AG04449 (cell line): ENCODE measurements at regions not wholly inside any gene's neighbourhood (a gene's known extent, or its start where the extent isn't known, plus 50 kb on each side); places are given as distances from the start of the nearest gene placed in this dataset.
A peak's percentile ranks its signal among the peaks of the same experiment; 100 is the strongest.

Experiments
- CTCF ChIA-PET: fragments of 350-600 bp; formaldehyde crosslinking; extraction: SDS; loops from one replicate; lab custom pipeline; 2021; ENCODE audit warnings: antibody characterized with exemption; lab: Yijun Ruan, JAX
- POLR2A ChIA-PET: fragments of 400-600, 350-600 bp; formaldehyde crosslinking; extraction: SDS; loops from one replicate; lab custom pipeline; 2020; ENCODE audit warnings: antibody characterized with exemption, inconsistent platforms; lab: Yijun Ruan, JAX
- DNase-seq: peaks from one replicate; pipeline ENCODE4 v3.0.0-alpha.2; 2010; ENCODE audit warnings: low read depth, low spot score
- H3K4me3 ChIP-seq: 2 replicates; pipeline ENCODE4 v1.5.1; 2011; ENCODE audit warnings: low read depth, mild to moderate bottlenecking, control low read depth, low read length
- TF ChIP-seq, protein P1 (sequence below): IDR thresholded peaks from one replicate; pipeline ENCODE4 v1.5.1; 2011; ENCODE audit warnings: mild to moderate bottlenecking, moderate library complexity, low read length, control low read depth, inconsistent platforms; ENCODE audit not compliant: insufficient read depth; ENCODE audit errors: missing control alignments

DNA sequence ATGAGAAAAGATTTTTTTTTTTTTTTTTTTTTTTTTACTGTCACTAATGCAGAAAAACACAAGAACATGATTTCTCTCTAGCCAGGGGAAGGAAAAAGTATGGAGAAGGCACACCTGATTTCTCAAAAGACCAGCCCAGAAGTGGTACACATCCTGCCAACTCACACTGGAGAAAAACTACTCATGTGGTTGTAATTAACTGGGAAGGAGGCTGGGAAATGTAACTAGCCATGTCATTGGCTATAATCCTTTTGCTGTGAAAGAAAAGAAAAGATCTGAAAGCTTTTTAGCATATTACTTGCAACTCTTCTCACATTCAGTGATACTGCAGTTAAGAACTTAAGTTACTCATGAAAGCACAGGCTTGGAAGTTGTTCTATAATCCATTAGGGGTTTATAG lies 195.9 kb upstream of the PMFBP1 start:
- TF ChIP-seq, protein P1, sequence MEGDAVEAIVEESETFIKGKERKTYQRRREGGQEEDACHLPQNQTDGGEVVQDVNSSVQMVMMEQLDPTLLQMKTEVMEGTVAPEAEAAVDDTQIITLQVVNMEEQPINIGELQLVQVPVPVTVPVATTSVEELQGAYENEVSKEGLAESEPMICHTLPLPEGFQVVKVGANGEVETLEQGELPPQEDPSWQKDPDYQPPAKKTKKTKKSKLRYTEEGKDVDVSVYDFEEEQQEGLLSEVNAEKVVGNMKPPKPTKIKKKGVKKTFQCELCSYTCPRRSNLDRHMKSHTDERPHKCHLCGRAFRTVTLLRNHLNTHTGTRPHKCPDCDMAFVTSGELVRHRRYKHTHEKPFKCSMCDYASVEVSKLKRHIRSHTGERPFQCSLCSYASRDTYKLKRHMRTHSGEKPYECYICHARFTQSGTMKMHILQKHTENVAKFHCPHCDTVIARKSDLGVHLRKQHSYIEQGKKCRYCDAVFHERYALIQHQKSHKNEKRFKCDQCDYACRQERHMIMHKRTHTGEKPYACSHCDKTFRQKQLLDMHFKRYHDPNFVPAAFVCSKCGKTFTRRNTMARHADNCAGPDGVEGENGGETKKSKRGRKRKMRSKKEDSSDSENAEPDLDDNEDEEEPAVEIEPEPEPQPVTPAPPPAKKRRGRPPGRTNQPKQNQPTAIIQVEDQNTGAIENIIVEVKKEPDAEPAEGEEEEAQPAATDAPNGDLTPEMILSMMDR, result no peak
- ChIA-PET CTCF (interaction anchor here (0.9 to 2.4 kb wide), 2 partner anchors 11 to 32 kb away, joined by 3 to 11 read pairs; no protein-coding TSS in a partner anchor), POLR2A (no interaction called here)
- DNase-seq, result no peak
- H3K4me3 ChIP-seq, result no peak overlapping the region

DNA sequence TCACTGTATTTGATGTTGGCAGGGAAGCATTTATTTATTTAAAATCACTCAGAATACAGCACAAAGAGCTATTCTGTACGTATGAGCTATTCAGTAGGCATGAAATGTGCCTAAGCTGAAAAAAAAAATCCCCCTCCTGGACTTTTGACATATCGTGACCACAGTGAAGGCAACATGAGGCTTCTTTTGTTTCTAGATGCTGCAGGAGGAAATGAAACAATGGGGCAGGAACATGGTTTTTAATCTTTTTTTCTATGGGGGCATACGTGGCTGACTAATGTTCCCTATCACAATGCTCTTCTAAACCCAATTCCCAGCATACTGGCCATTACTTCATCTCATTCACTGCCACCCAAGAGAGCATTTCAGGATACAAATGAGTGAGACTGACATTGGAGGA lies 191.0 kb upstream of the PMFBP1 start:
- TF ChIP-seq, protein P1, result no peak
- POLR2A ChIA-PET, result no interaction called here
- CTCF ChIA-PET, result no interaction called here
- no peak for DNase-seq
- no peak overlapping the region for H3K4me3 ChIP-seq

GRCh38 chr16:72362476-72362875 lies 190.5 kb upstream of the PMFBP1 start:
- DNase-seq, result no peak
- TF ChIP-seq, protein P1, result no peak
- ChIA-PET CTCF (no interaction called here), POLR2A (no interaction called here)
- no peak overlapping the region for H3K4me3 ChIP-seq

DNA sequence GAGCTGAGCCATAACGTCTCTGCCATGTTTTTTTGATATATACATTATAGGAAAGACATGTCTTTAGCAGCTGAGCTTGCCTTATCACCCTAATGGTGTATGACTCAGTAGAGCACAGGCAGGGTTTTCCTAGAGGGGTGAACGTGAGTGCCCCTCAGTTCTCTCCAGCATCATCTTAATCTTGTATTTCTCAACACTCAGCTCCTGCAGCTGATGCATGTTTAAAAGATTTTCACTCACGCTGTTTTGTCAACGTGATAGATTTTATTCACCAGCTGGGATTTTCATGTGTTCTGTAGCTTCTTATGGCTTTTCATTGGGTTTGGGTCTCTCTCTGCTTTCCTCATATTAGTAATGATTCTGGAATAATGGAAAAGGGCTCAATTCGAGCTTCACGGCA lies 186.0 kb upstream of the PMFBP1 start:
- CTCF ChIA-PET, result no interaction called here
- POLR2A ChIA-PET, result no interaction called here
- no peak overlapping the region for H3K4me3 ChIP-seq
- no peak for DNase-seq
- TF ChIP-seq, protein P1, result no peak

DNA sequence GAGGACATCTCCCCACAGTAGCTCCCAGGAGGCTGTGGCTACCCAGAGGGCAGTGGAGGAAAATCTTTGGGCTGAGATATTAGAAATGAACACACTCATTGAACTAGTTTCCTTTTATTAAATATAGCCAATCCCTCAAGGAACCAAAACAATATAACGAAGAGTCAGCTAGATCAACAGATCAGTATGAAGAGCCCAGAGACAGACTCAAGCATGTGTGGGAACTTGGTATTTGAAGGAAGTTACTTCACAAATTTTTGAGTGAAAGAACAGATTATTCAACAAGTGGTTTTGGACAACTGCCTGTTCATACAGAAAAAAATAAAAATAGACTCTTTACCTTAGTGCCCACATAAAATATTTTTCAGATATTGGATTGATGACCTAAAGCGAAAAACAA lies 183.6 kb upstream of the PMFBP1 start:
- CTCF ChIA-PET, result no interaction called here
- TF ChIP-seq, protein P1, result no peak
- POLR2A ChIA-PET, result no interaction called here
- peak; percentile 60 for DNase-seq
- no peak overlapping the region for H3K4me3 ChIP-seq

- ChIA-PET CTCF (interaction anchor here (1.5 kb wide), 1 partner anchor 50 kb away, joined by 6 read pairs; no protein-coding TSS in a partner anchor), POLR2A (no interaction called here)
- TF ChIP-seq, protein P1, result no peak
- DNase-seq, result no peak
- no peak overlapping the region for H3K4me3 ChIP-seq
Measured at GRCh38 chr16:72349719-72350118, 177.8 kb upstream of the PMFBP1 start.
